SHP77 treated with DMSO at 0.1 percent for 48 hours (cell line): ENCODE measurements at regions not wholly inside any gene's neighbourhood (a gene's known extent, or its start where the extent isn't known, plus 50 kb on each side); places are given as distances from the start of the nearest gene placed in this dataset.

ENCODE experiments used
- DNase-seq: peaks from one replicate; lab custom pipeline; 2025; lab: John Stamatoyannopoulos, UW

DNA sequence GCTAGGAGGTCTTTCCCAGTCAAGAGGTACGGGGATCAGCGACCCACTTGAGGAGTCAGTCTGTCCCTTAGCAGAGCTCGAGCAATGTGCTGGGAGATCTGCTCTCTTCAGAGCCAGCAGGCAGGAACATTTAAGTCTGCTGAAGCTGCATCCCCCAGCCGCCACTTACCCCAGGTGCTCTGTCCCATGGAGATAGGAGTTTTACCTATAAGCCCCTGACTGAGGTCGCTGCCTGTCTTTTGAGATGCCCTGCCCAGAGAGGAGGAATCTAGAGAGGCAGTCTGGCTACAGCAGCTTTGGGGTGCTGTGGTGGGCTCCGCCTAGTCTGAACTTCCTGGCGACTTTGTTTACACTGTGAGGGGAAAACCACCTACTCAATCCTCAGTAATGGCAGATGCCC, 874.9 kb upstream of the FLRT2 start:
- DNase-seq = no peak

DNA sequence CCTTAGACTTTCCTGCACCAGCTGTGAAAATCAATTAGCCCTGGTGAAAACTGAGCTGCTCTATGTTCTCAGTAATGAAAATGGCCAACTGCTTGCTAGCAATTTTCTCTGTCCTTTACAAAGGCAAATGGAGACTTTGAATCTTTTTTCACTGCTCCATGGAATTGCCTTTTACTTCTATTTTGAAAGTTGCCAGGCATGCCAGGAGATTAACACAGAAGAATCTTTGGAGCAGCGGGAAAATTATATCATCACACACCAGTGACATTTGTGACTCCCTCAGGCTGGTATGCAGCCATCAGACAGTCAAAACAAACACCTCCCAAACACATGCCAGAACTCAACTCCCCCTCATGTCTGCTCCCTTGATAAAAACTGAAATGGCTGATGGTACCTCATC, 872.0 kb upstream of the FLRT2 start:
- no peak for DNase-seq

DNA sequence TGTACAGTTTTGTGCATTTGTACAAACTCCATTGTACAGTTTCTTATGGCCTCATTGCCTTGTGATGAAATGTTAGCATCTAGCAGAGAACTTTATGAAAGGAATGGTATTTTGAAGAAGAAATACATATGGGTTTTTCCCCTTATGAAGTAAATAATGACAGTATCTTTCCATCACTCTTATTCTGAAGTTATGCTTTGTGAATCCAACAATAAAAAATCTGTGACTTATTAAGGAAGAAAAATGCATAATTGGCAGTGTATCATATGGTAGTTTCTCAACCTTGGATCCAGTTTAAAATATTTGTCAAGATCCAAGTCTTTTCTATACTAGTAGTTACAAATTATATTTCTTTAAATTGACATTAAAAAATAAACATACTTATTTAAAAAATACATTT, 859.1 kb upstream of the FLRT2 start:
- DNase-seq = no peak

DNA sequence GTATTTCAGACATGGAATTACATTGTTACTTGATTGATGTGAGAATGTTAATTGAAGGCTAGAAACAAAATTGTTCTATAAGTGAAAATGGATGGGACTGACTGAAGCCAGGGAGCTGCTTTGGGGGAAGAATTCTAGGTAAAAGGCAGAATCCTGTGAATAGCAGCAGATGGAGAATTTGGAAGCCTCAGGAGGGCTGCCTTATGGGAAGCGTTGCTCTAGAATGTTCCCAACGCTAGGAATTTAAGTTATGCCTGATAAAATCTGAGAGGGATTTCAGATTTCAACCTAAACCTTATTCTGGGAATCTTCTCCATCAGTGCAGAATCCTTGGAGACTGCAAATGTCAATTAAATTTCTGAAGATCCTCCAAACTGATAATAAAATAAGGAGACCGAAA, 858.2 kb upstream of the FLRT2 start:
- DNase-seq = no peak

DNA sequence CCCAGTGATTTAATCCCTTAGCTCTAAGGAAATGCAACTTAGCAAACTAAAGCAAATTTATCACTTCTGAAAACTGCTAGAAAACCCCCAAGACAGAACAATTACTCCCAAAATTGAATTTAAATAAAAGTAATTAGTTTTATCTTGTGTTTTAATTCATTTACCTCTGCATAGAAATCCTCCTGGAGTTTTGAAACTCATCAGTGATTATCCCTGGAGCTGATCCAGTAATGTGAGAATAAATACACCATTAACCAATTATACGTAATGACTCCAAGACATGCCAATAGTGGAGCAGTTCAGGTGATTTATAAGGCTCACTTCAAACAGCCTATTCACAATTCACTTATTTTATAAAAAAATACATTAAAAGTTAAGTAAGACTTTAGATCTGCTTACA, 855.3 kb upstream of the FLRT2 start:
- DNase-seq = no peak

DNA sequence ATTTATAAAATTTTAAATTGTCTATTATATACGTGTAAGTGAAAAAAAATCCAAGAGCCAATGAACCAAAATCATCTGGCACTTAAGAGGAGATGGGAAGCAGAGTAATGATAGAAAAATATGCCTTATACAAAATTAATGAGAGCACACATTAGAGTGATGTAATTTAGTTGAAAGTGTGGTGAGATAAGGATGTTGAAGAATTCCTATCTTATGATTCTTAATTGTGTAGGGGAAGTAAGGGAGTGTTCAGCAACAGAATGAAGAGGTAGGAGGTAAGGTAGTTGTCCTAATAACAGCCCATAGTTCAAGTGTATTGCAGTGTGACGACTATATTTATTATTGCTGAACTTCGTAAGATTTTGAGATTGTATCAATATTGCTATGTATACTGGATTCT, 843.4 kb upstream of the FLRT2 start:
- DNase-seq = no peak

DNA sequence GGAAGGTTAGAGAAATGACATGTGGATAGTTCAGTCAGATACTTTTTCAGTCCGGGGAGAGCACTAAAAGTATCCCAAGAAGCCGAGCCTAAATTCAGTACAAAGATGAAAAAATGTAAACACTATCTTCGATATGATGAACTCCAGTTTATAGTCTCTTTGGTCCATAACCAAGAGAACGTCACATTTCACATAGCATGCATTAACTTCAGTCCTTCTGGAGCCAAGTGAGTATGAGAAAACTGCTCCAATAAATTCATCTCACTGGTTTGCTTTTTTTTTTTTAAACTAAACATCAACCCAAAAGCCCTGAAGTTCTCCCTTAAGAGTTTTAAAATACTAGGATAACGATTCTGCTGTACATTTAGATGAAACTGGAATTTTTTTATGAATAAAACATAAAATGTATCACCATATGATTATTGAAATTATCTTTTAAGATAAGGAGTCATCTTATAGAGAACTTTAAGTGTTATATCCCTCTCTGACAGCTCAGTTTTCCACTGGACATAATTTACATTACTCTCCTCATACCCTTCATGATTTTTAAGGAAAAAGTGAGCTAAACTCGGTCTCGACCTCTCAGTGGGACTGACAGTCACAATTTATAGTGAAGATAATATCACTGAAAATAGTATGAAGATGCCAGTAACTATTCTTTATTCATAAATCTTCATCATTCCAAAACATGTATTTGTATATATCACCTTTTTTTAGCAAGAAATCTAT, 841.5 kb upstream of the FLRT2 start:
- no peak for DNase-seq

DNA sequence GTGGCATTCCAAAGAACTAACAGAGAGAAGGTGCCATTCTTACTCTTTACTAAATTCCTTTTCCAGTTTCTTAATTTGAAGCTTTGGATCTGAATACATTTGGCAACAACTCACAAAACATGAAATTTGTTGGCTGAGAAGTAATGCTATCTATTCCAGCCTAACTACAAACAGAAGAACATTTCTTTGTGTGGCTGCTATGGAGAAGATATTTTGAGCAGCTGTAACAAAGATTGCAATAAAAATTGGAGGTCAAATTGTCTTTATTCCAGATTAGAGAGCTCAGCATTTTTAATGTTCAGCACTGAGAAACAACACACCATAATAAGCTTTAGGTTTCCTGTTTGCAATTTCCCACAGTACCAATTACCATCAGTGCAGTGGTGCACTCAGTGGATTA, 835.8 kb upstream of the FLRT2 start:
- no peak for DNase-seq

DNA sequence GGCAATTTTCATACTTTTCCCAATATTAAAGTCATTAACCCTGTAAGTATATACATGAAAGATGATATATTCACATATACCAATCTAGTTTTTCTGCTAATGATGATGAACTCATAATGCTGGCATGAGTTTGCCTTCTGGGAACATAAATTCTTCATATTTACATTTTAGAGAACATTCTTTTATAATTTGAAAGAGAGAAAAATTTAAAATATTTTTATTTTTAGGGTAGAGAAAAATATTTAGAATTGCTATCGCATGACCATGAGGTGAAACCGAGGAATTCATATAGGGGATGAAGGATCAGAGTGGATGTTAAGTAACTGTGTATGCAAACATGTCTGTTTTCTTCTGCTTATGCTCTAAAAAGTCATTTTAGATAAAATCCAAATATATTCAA, 825.3 kb upstream of the FLRT2 start:
- DNase-seq = no peak

DNA sequence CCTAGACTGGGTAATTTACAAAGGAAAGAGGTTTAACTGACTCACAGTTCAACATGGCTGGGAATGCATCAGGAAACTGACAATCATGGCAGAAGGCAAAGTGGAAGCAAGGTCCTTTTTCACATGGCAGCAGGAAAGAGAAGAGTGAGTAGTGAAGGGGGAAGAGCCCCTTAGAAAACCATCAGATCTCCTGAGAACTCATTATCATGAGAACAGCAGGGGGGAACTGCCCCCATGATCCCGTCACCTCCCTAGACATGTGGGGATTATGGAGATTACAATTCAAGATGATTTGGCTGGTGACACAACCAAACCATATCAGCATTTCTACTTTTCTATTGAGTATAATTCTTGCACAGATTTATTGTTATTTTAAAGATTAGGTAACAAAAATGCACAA, 822.1 kb upstream of the FLRT2 start:
- DNase-seq = no peak

DNA sequence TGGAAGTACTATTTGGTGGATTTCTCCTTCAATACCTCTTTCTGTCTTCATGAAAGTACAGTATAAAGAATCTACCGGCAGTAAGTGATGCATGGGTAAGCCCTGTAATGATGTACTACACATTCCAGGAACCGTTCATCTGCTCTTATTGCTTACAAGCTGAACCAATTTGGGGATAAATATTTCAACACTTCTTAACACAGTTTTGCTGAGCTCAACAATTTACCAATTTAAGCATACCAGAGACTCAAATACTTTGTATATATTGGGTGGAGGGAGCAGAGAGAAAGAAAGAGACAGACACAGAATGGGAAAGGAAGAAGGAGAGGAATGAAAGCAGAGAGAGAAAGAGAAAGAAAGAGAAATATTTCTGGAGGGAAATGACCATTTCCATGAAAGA, 821.1 kb upstream of the FLRT2 start:
- DNase-seq = no peak

DNA sequence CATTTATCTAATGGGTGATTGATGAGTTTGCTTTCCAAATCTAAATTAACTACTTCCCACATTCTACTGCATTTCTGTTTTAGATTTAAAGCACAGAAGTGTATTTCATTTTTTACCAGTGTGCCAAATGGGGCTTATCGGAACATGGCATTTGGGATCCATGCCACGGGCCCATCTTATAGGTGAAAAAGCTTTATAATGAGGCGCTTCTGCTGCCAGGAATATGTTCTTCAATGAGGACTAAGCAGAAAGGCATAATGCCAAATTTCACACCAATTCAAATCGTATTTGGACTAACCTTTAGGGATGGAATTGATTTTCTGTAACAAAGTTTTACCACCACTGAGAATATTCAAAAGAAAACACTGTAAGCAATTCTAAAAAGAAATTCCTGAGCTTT, 803.5 kb upstream of the FLRT2 start:
- no peak for DNase-seq

DNA sequence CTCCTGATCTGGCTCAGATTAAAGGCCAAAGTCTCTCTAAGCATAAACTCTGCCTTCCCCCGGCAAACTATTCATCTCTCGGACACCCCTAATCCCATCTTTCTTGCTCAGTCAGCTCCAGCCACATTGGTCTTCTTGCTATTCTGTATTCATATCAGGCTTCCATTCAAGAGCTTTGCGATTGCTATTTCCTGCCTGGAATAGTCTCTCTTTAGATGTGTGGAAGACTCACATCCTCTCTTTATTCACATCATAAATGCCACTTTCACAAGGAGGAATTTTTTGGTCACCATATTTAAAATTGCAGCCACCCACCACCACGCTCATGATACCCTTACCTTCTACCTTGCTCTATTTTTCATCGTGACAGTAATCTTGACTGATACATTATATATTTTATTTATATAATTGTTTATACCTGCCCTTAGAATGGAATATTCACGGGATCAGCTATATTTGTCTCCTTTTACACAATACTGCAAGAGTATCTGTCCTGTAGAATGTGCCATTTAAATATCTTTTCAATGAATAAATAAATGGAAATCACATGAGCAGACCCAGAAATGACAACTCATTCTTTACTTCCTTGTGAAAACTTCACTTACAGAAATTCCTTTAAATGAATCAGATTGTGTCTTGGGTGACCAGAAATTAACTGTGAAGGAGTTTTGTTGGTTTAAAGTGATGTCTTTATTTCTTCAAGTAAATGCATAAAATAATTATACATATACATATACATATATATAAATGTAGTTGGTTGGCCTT, 780.6 kb upstream of the FLRT2 start:
- DNase-seq = no peak

DNA sequence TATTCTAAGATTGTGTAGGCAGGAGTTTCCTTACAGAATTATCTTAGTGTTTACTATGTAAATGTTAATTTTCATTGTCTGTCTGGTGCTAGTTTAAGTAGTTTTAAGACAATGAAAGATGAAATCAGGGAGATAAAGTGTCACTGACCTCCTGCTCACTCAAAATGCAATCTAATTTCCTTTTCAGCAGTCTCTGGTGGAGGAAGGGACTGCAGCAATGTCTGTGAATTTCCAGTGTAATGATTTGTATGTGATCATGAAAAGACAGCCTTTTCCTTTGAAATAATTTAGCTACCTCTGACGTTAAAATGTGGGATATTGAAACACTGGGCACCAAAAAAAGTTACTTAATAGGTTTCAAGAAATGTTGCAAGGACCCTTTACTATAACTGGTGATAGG, 779.7 kb upstream of the FLRT2 start:
- no peak for DNase-seq

DNA sequence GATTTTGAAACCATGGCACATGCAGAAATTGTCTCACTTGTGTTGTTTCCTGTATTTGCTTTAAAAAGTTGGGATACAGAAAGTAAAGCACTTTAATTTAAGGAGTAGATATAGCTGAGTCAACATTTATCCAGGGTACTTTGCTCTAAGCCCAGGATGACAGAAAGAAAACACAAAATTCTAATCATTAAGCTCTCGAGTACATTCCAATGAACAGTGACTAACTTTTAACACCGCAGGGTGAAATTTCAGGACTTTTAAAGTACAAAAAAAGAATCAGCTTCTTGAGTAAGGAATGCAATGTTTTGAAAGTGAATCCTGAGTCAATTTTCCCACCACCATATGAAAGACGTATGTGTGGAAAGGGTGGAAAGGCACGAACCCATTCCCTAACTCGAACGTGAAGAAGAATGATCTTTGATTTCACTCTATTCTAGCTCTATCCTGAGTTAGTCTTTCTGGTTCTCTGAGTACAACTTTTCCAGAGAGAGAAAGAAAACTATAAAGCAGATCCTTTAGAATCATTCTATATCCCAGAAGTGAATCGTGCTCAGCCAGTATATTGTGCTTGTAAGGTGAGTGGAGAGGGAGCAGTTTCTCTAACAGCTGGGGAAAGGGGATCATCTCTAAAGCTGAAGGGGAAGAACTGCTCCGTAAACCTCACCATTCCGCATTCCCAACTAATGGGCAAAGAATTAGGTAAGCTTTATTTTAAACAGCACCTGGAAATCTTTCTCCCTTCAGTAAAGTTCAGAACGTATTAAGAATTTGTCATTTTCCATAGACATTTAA, 779.0 kb upstream of the FLRT2 start:
- no peak for DNase-seq

DNA sequence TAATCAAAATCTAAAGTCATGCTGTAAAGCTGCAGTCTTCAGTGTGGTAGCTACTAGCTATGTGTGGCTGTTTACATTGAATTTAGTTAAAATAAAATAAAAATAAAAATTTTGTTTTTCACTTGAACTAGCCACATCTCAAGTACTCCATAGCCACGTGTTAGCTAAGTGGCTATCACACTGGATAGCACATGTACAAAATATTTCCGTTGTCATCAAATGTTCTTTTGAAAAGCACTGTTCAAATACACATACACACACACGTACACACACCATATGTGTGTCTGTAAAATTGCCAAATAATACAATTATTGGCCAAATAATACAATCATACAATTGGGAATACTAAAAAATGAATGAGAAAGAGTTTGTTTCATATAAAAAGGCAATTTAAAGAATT, 778.2 kb upstream of the FLRT2 start:
- no peak for DNase-seq

DNA sequence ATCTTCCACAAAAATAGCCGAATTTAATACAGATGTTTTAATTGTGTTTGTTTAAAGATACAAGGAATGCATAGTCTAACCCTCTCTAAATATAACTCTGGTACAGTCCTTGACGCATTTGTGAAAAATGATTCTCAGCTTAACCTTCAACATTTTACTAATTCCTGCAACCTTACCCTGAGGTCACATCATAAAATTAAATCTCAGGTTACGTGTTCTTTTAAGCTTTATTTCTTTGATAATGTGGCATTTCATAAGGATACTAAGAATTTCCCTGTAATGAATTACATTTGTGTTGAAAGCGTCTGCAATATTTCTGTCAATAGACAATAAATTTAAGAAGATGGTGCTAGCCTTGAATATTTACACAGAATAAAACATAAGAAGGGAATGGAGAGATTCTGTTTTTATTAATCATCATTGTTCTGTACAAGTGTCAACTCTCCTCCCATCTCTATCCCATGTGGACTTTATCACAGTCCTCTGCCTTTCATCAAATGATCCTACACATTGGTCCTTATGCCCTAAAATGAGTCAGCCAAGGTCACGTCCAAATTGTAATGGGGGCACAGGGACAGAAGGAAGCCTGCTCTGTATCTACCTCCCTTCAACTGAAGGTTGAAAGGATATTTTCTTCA, 769.3 kb upstream of the FLRT2 start:
- no peak for DNase-seq

DNA sequence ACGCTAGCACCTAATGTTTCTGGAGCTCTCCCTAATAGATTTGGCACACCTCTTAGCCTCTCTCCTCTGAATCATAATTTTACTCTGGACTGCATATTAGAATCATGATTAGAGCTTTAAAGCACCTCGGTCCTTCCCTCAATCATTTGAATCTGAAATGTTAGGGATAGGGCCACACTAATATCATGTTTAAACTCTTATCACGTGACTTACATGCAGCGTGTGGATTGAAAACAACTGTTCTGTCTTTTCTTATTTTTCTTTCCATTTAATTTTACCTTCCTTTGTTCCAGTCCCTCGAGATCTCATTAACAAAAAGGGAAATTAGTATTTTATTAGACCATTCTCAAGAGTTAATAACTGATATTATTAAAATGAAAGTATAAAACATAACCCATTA, 762.5 kb upstream of the FLRT2 start:
- DNase-seq = no peak

DNA sequence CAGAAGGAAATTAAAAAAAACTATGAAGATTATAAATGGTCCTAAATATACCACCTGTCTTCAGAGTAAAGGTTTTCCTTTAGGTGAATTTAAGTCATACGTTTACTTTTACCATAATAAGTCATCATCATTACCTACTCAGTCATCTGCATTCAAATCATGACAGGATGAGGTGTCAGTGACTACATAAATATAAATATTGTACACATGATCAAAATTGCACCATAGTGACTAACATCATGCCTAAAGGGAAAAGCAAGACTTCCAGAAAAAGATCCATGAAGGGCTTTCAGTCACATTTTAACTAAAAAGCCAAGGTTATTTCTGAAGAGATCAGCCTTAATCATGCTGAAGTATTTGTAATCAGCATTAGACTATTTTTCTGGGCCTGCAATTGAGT, 759.9 kb upstream of the FLRT2 start:
- no peak for DNase-seq

DNA sequence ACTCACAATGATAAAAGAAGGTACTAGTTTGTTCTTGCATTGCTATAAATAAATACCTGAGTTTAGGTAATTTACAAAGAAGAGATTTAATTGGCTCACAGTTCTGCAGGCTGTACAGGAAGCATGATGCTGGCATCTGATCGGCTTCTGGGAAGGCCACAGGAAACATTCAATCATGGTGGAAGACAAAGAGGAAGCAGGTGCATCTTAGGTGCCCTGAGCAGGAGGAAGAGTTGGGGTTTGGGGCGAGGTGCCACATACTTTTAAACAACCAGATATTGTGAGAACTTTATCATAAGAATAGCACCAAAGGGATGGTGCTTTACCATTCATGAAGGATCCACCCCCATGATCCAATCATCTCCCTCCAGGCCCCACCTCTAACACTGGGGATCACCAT, 752.6 kb upstream of the FLRT2 start:
- no peak for DNase-seq

DNA sequence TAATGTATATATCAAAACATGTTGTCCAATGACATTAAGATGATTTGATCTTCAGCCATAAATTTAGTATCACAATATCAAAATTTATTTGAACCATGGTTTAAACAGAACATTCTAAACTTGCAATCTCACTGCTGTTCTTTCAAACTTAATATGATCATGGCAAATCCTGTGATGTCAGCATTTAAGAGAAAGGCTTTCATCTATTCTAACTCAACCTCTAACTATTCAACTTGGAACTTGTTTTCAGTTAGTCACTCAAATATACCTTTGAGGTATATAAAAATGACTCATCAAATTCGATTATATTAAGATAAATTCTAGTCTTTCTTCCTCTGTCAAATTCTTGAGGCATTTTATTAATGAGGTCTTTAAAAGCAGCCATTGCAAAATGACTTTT, 747.0 kb upstream of the FLRT2 start:
- no peak for DNase-seq

DNA sequence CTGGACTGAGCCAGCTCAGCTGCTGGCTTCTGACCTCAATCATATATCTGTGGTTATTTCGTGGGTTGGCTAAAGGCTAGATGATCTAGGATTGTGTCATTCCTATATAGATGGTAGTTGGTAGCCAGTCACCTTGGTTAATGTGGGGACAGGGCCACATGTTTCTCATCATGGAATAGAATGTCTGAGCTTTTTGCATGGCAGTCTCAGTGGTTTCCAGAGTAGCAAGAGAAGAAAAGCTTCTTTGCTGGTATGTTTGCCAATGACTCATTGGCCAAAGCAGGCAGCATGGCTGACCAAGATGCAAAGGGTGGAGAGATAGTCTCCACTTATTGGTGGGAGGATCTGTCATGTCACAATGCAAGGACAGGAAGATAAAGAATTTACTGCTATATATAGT, 746.4 kb upstream of the FLRT2 start:
- DNase-seq = no peak

DNA sequence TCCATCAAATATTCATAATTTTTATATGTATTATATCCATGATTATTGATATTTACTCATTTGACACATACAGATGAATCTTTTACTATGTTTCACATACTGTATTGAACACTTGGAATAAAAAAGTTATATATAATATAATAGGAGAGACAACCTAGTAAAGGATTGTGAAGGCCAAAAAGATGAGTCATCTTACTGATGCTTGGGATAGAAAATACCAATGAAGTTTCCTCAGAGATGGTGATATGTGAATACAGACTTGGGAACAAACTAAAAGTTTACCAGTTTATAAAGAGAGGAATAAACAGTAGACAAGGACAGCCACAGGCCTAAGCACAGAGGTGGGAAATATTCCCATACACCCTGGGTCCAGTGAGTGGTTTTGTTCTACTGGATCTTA, 743.9 kb upstream of the FLRT2 start:
- no peak for DNase-seq
